ENCODE measurements at regions not wholly inside any gene's neighbourhood (a gene's known extent, or its start where the extent isn't known, plus 50 kb on each side); places are given as distances from the start of the nearest gene placed in this dataset.

- Histone ChIP-seq H3K36me3 (ENCODE audit: insufficient read depth, low read length) (no peaks in the 10 kb centered on the region), H4K20me1 (ENCODE audit: insufficient read depth) (no peaks in the 10 kb centered on the region), H3F3A (ENCODE audit: insufficient read depth, low read length, poor library complexity, severe bottlenecking) (peaks cover 12% of the 10 kb centered on the region), H3K9me2 (ENCODE audit: insufficient read depth, low read length) (no peaks in the 10 kb centered on the region), H3K9me3 (ENCODE audit: low read length) (no peaks in the 10 kb centered on the region), H3K9ac (ENCODE audit: low read length) (no peak overlapping the region), H3K79me2 (replicated peaks; ENCODE audit: insufficient read depth, low read length) (no peaks in the 10 kb centered on the region), H3K4me2 (ENCODE audit: low read length) (no peak overlapping the region), H3K27me3 (ENCODE audit: insufficient read depth, low read depth, low read length) (no peaks in the 10 kb centered on the region), H3K4me3 (ENCODE audit: low read length) (no peak overlapping the region), H3K27ac (ENCODE audit: low read length) (no peak overlapping the region), H2AFZ (ENCODE audit: low read depth, low read length) (no peak overlapping the region)
- TF ChIP-seq REST (IDR thresholded peaks at IDR 0.05; ENCODE audit: borderline replicate concordance) = no peak
- no peak for TF ChIP-seq RAD21 (conservative IDR thresholded peaks at IDR 0.05)
- TF ChIP-seq MXI1 (conservative IDR thresholded peaks at IDR 0.05; ENCODE audit: poor library complexity, severe bottlenecking) = no peak
- no peak for TF ChIP-seq TAF1 (IDR thresholded peaks at IDR 0.05; ENCODE audit: low read depth)
- no peak for TF ChIP-seq SMC3 (conservative IDR thresholded peaks at IDR 0.05; ENCODE audit: poor library complexity)
- no peak for TF ChIP-seq EZH2 (IDR thresholded peaks at IDR 0.05; ENCODE audit: borderline replicate concordance, insufficient read depth, low read length, poor library complexity, severe bottlenecking)
- TF ChIP-seq POLR2AphosphoS5 (IDR thresholded peaks at IDR 0.05) = no peak
- TF ChIP-seq, protein P1, sequence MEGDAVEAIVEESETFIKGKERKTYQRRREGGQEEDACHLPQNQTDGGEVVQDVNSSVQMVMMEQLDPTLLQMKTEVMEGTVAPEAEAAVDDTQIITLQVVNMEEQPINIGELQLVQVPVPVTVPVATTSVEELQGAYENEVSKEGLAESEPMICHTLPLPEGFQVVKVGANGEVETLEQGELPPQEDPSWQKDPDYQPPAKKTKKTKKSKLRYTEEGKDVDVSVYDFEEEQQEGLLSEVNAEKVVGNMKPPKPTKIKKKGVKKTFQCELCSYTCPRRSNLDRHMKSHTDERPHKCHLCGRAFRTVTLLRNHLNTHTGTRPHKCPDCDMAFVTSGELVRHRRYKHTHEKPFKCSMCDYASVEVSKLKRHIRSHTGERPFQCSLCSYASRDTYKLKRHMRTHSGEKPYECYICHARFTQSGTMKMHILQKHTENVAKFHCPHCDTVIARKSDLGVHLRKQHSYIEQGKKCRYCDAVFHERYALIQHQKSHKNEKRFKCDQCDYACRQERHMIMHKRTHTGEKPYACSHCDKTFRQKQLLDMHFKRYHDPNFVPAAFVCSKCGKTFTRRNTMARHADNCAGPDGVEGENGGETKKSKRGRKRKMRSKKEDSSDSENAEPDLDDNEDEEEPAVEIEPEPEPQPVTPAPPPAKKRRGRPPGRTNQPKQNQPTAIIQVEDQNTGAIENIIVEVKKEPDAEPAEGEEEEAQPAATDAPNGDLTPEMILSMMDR (IDR thresholded peaks at IDR 0.05; ENCODE audit: poor library complexity, severe bottlenecking) = no peak
- TF ChIP-seq EP300 (conservative IDR thresholded peaks at IDR 0.05; ENCODE audit: poor library complexity, severe bottlenecking) = no peak
These were observed 117.4 kb downstream of the MAT2B start for GRCh38 chr5:163622799-163623198.

DNA sequence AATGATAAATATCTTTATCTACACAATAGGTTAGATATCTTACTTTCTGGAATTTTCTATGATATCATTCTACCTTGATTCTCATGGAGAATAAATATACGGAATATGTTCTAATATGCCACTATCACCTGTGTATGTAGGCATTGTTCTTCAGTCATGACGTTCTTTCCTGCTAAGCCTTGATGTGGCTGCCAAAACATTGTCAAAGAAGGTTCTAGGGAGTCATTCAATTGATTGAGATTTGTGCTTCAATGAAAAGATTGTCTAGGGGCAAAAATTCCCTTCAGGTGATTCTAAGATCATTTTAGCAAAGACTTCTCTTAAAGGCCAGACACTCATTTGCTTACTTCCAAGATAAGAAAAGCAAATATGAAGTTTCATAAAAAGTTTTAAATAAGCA lies 118.1 kb downstream of the MAT2B start:
- TF ChIP-seq MXI1 (conservative IDR thresholded peaks at IDR 0.05; ENCODE audit: poor library complexity, severe bottlenecking) (no peak), RAD21 (conservative IDR thresholded peaks at IDR 0.05) (no peak), EZH2 (IDR thresholded peaks at IDR 0.05; ENCODE audit: borderline replicate concordance, insufficient read depth, low read length, poor library complexity, severe bottlenecking) (no peak), SMC3 (conservative IDR thresholded peaks at IDR 0.05; ENCODE audit: poor library complexity) (no peak), EP300 (conservative IDR thresholded peaks at IDR 0.05; ENCODE audit: poor library complexity, severe bottlenecking) (peak; percentile 94), POLR2AphosphoS5 (IDR thresholded peaks at IDR 0.05) (peak; percentile 93), TAF1 (IDR thresholded peaks at IDR 0.05; ENCODE audit: low read depth) (no peak), REST (IDR thresholded peaks at IDR 0.05; ENCODE audit: borderline replicate concordance) (peak; percentile 56)
- TF ChIP-seq, protein P1 (IDR thresholded peaks at IDR 0.05; ENCODE audit: poor library complexity, severe bottlenecking) = no peak
- Histone ChIP-seq H3K79me2 (replicated peaks; ENCODE audit: insufficient read depth, low read length) (no peaks in the 10 kb centered on the region), H3K9ac (ENCODE audit: low read length) (no peak overlapping the region), H3K4me2 (ENCODE audit: low read length) (no peak overlapping the region), H4K20me1 (ENCODE audit: insufficient read depth) (no peaks in the 10 kb centered on the region), H3K36me3 (ENCODE audit: insufficient read depth, low read length) (no peaks in the 10 kb centered on the region), H3F3A (ENCODE audit: insufficient read depth, low read length, poor library complexity, severe bottlenecking) (peaks cover 12% of the 10 kb centered on the region), H3K27ac (ENCODE audit: low read length) (peak overlapping the region; percentile 9), H3K9me3 (ENCODE audit: low read length) (no peaks in the 10 kb centered on the region), H3K9me2 (ENCODE audit: insufficient read depth, low read length) (no peaks in the 10 kb centered on the region), H2AFZ (ENCODE audit: low read depth, low read length) (no peak overlapping the region), H3K4me3 (ENCODE audit: low read length) (no peak overlapping the region), H3K27me3 (ENCODE audit: insufficient read depth, low read depth, low read length) (no peaks in the 10 kb centered on the region)
